ENCODE measurements at regions not wholly inside any gene's neighbourhood (a gene's known extent, or its start where the extent isn't known, plus 50 kb on each side); places are given as distances from the start of the nearest gene placed in this dataset.

DNA sequence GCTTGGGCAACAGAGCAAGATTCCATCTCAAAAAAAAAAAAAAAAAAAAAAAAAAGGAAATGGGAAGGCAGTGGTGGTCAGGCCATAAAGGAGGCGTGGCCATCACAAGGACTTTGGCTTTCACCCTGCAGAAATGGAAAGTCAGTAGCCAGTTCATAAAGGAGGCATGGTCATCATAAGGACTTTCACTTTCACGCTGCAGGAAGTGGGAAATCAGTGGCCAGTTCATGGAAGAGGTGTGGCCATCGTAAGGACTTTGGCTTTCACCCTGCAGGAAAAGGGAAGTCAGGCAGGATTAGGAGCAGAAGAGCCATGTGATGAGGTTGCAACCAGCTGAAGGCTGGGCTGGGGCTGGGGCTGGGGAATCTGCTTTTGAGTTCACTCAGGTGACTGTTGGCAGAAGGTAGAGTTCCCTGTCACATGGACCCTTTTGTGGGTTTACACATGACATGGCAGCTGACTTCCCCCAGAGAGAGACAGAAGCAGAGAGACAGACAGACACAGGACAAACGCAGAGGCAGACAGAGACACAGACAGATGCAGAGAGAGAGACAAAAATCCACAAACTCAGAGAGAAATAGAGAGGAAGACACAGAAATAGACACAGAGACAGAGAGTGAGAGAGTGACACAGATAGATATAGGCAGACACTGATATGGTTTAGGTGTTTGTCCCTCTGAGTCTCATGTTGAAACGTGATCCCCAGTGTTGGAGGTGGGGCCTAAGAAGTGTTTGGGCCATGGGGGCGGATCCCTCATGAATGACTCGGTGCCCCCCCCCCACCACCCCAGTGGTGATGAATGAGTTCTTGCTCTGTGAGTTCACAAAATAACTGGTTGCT lies 263.9 kb upstream of the KAZN start:
- DNase-seq (ENCODE audit: low read depth, low spot score), result no peak
- no peak overlapping the region for H3K4me3 ChIP-seq (ENCODE audit: low read depth, low read length)
- TF ChIP-seq, protein P1, sequence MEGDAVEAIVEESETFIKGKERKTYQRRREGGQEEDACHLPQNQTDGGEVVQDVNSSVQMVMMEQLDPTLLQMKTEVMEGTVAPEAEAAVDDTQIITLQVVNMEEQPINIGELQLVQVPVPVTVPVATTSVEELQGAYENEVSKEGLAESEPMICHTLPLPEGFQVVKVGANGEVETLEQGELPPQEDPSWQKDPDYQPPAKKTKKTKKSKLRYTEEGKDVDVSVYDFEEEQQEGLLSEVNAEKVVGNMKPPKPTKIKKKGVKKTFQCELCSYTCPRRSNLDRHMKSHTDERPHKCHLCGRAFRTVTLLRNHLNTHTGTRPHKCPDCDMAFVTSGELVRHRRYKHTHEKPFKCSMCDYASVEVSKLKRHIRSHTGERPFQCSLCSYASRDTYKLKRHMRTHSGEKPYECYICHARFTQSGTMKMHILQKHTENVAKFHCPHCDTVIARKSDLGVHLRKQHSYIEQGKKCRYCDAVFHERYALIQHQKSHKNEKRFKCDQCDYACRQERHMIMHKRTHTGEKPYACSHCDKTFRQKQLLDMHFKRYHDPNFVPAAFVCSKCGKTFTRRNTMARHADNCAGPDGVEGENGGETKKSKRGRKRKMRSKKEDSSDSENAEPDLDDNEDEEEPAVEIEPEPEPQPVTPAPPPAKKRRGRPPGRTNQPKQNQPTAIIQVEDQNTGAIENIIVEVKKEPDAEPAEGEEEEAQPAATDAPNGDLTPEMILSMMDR (IDR thresholded peaks at IDR 0.05; ENCODE audit: low read depth, low read length), result no peak
- in situ Hi-C loops (cut with HindIII; ENCODE audit: low sequenced_read_pairs), result no loop called here

- DNase-seq (ENCODE audit: low read depth, low spot score), result no peak
- in situ Hi-C loops (cut with HindIII; ENCODE audit: low sequenced_read_pairs), result no loop called here
- TF ChIP-seq, protein P1 (IDR thresholded peaks at IDR 0.05; ENCODE audit: low read depth, low read length), result no peak
- no peak overlapping the region for H3K4me3 ChIP-seq (ENCODE audit: low read depth, low read length)
Measured at GRCh38 chr1:14338509-14338908, 260.0 kb upstream of the KAZN start.

- in situ Hi-C loops (cut with HindIII; ENCODE audit: low sequenced_read_pairs), result no loop called here
- no peak for DNase-seq (ENCODE audit: low read depth, low spot score)
- TF ChIP-seq, protein P1 (IDR thresholded peaks at IDR 0.05; ENCODE audit: low read depth, low read length), result no peak
- no peak overlapping the region for H3K4me3 ChIP-seq (ENCODE audit: low read depth, low read length)
Measured at GRCh38 chr1:14339288-14339687, 259.2 kb upstream of the KAZN start.

GRCh38 chr1:14340002-14340785 lies 258.3 kb upstream of the KAZN start:
- in situ Hi-C loops (cut with HindIII; ENCODE audit: low sequenced_read_pairs), result no loop called here

GRCh38 chr1:14341147-14341546 lies 257.3 kb upstream of the KAZN start:
- in situ Hi-C loops (cut with HindIII; ENCODE audit: low sequenced_read_pairs), result no loop called here
- TF ChIP-seq, protein P1 (IDR thresholded peaks at IDR 0.05; ENCODE audit: low read depth, low read length), result no peak
- H3K4me3 ChIP-seq (ENCODE audit: low read depth, low read length), result no peak overlapping the region
- no peak for DNase-seq (ENCODE audit: low read depth, low spot score)

More at GRCh38 chr1:14340002-14340785, 258.3 kb upstream of the KAZN start:
- no peak for DNase-seq (ENCODE audit: low read depth, low spot score)
- H3K4me3 ChIP-seq (ENCODE audit: low read depth, low read length), result no peak overlapping the region
- TF ChIP-seq, protein P1 (IDR thresholded peaks at IDR 0.05; ENCODE audit: low read depth, low read length), result no peak

DNA sequence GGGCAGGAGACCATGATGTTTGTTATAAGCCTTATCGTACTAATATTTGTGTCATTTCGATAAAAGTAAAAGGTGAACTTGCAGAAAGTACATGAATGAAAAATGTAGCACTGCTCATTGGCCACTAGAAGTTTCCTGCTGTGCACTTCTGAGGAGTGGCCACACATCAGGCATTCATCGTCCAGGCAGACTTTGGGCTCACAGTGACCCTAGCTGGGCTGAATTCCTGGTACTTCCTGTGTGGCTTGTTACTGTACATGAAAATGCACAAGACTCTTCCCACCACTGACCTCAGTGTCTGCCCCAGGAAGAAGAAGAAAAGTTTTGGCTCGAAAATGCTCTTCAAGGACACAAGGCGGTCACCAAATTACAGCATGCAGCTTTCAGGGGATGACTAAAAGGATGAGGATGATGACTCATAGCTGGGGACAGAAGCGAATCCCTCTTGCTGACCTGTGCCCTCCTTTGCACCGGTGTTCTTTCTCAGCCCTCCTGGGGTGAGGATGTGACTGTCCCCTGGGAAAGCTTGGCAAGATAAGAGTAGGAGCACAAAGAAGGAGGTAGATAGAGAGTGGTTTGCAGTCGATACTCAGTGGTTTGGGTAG lies 252.4 kb upstream of the KAZN start:
- peak; percentile 24 for DNase-seq (ENCODE audit: low read depth, low spot score)
- no peak overlapping the region for H3K4me3 ChIP-seq (ENCODE audit: low read depth, low read length)
- in situ Hi-C loops (cut with HindIII; ENCODE audit: low sequenced_read_pairs), result no loop called here
- TF ChIP-seq, protein P1 (IDR thresholded peaks at IDR 0.05; ENCODE audit: low read depth, low read length), result no peak

All from astrocyte of the spinal cord (primary cell).